ENCODE measurements at regions not wholly inside any gene's neighbourhood (a gene's known extent, or its start where the extent isn't known, plus 50 kb on each side); places are given as distances from the start of the nearest gene placed in this dataset.

DNA sequence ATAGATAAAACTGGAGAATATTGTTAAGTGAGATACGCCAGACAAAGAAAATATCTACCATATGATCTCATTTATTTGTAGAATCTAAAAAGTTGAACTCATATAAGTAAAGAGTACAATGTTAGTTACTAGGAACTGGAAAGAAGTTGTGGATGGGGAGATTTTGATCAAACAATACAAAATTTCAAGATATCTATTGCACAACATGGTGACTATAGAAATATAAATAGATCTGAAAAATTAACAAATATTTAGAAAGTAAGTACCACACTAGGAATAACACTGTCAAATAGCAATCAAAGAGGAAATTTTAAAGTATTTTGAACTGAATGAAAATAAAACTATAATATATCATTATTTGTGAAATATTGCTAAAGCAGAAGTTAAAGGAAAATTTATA lies 437.2 kb downstream of the AASDHPPT start:
- Histone ChIP-seq H4K20me1 (ENCODE audit: insufficient read depth) (no peaks in the 10 kb centered on the region), H3K4me2 (ENCODE audit: low read length) (no peak overlapping the region), H3K9me3 (ENCODE audit: control insufficient read depth in 1 of 2, insufficient read depth in 1 of 2, low read depth in 1 of 2, low read length in 2 of 2) (no peaks in the 10 kb centered on the region), H3K27ac (ENCODE audit: low read depth, low read length) (no peak overlapping the region), H3K79me2 (ENCODE audit: insufficient read depth, low read length) (no peaks in the 10 kb centered on the region), H3K4me1 (ENCODE audit: control insufficient read depth in 1 of 2, insufficient read depth in 2 of 2, low read length in 2 of 2) (no peaks in the 10 kb centered on the region), H3K9me2 (ENCODE audit: insufficient read depth) (no peaks in the 10 kb centered on the region), H3K36me3 (ENCODE audit: control insufficient read depth in 1 of 2, insufficient read depth in 2 of 2, low read length in 2 of 2) (no peaks in the 10 kb centered on the region), H3K27me3 (ENCODE audit: insufficient read depth, low read length) (no peaks in the 10 kb centered on the region), H3K9ac (ENCODE audit: low read length) (no peak overlapping the region), H3K4me3 (replicated peaks in 1 of 2; ENCODE audit: low read depth in 1 of 2, low read length in 2 of 2) (no peak overlapping the region), H2AFZ (ENCODE audit: low read depth, low read length, poor library complexity, severe bottlenecking) (no peak overlapping the region)
- ChIA-PET POLR2A (no interaction called here), CTCF (no interaction called here), RAD21 (ENCODE audit: low non-redundant PET in 1 of 2, low total read pairs in 2 of 2, uncharacterized antibody in 2 of 2, unreplicated experiment in 2 of 2) (no interaction called here)
- TF ChIP-seq ATF3 (IDR thresholded peaks at IDR 0.05) (no peak), EZH2phosphoT487 (IDR thresholded peaks at IDR 0.05; ENCODE audit: borderline replicate concordance) (no peak), SRF (IDR thresholded peaks at IDR 0.05; ENCODE audit: low read depth) (no peak), YY1 (IDR thresholded peaks at IDR 0.05; ENCODE audit: extremely low read depth, insufficient replicate concordance, low read depth, low read length) (no peak), CBX3 (IDR thresholded peaks at IDR 0.05; ENCODE audit: low read depth) (no peak), TCF7L2 (IDR thresholded peaks at IDR 0.05; ENCODE audit: borderline replicate concordance, extremely low read depth, insufficient read depth, insufficient read length) (no peak), ZNF274 (IDR thresholded peaks at IDR 0.05; ENCODE audit: low read depth, low read length) (no peak), ZFX (IDR thresholded peaks at IDR 0.05) (no peak), FOSL1 (IDR thresholded peaks at IDR 0.05; ENCODE audit: low read depth) (no peak), POLR2AphosphoS5 (IDR thresholded peaks at IDR 0.05; ENCODE audit: low read depth, low read length) (no peak)
- TF ChIP-seq, protein P1, sequence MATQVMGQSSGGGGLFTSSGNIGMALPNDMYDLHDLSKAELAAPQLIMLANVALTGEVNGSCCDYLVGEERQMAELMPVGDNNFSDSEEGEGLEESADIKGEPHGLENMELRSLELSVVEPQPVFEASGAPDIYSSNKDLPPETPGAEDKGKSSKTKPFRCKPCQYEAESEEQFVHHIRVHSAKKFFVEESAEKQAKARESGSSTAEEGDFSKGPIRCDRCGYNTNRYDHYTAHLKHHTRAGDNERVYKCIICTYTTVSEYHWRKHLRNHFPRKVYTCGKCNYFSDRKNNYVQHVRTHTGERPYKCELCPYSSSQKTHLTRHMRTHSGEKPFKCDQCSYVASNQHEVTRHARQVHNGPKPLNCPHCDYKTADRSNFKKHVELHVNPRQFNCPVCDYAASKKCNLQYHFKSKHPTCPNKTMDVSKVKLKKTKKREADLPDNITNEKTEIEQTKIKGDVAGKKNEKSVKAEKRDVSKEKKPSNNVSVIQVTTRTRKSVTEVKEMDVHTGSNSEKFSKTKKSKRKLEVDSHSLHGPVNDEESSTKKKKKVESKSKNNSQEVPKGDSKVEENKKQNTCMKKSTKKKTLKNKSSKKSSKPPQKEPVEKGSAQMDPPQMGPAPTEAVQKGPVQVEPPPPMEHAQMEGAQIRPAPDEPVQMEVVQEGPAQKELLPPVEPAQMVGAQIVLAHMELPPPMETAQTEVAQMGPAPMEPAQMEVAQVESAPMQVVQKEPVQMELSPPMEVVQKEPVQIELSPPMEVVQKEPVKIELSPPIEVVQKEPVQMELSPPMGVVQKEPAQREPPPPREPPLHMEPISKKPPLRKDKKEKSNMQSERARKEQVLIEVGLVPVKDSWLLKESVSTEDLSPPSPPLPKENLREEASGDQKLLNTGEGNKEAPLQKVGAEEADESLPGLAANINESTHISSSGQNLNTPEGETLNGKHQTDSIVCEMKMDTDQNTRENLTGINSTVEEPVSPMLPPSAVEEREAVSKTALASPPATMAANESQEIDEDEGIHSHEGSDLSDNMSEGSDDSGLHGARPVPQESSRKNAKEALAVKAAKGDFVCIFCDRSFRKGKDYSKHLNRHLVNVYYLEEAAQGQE (IDR thresholded peaks at IDR 0.05; ENCODE audit: low read depth) = no peak
- TF ChIP-seq, protein P2, sequence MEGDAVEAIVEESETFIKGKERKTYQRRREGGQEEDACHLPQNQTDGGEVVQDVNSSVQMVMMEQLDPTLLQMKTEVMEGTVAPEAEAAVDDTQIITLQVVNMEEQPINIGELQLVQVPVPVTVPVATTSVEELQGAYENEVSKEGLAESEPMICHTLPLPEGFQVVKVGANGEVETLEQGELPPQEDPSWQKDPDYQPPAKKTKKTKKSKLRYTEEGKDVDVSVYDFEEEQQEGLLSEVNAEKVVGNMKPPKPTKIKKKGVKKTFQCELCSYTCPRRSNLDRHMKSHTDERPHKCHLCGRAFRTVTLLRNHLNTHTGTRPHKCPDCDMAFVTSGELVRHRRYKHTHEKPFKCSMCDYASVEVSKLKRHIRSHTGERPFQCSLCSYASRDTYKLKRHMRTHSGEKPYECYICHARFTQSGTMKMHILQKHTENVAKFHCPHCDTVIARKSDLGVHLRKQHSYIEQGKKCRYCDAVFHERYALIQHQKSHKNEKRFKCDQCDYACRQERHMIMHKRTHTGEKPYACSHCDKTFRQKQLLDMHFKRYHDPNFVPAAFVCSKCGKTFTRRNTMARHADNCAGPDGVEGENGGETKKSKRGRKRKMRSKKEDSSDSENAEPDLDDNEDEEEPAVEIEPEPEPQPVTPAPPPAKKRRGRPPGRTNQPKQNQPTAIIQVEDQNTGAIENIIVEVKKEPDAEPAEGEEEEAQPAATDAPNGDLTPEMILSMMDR (IDR thresholded peaks at IDR 0.05 in 2 of 3, conservative IDR thresholded peaks at IDR 0.05 in 1 of 3; ENCODE audit: borderline replicate concordance in 1 of 3, insufficient read depth in 1 of 3, low read depth in 2 of 3, low read length in 2 of 3) = no peak
- BruUV-seq (replicated peaks) = no TSS peak
- DNase-seq (ENCODE audit: low read depth, low spot score) = no peak
- ATAC-seq = no peak
- intact Hi-C loops (cut with micrococcal nuclease) = no loop called here
